ENCODE measurements at regions not wholly inside any gene's neighbourhood (a gene's known extent, or its start where the extent isn't known, plus 50 kb on each side); places are given as distances from the start of the nearest gene placed in this dataset.
"Not testable (repeated sequence)": the region's sequence is repeated elsewhere in the genome, so short reads cannot be mapped to it uniquely, and the experiment has no call there.

DNA sequence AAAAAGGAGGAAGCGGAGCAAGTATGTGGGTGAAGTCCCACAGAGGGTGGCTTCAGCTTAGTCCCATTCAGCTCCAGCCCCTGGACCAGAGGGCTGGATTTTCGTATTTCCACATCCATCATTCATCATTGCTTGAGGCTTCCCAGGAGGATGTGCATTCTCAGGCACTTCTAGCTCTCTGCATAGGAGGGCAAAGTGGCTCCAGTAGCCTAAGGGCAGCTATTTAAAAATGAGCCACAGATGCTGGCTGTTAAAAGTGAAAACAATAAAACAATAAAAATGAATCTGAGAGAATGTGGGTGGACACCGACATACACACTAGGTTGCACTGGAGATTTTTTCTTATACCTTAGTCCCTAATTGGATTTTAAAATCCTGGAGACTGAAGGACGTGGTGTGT, 629.2 kb upstream of the ZNF385D start:
- Mint-ChIP-seq H3K36me3 (ENCODE audit: insufficient read depth, unreplicated experiment) (peaks cover 4% of the 10 kb centered on the region), H3K4me1 (ENCODE audit: insufficient read depth, unreplicated experiment) (peaks cover 15% of the 10 kb centered on the region), H3K9me3 (ENCODE audit: unreplicated experiment) (no peaks in the 10 kb centered on the region), H3K4me3 (ENCODE audit: unreplicated experiment) (no peak overlapping the region), H3K27me3 (ENCODE audit: insufficient read depth, unreplicated experiment) (no peaks in the 10 kb centered on the region), H3K27ac (ENCODE audit: low read depth, unreplicated experiment) (no peak overlapping the region)
- POLR2A ChIA-PET: no interaction called here
- TF ChIP-seq, protein P1, sequence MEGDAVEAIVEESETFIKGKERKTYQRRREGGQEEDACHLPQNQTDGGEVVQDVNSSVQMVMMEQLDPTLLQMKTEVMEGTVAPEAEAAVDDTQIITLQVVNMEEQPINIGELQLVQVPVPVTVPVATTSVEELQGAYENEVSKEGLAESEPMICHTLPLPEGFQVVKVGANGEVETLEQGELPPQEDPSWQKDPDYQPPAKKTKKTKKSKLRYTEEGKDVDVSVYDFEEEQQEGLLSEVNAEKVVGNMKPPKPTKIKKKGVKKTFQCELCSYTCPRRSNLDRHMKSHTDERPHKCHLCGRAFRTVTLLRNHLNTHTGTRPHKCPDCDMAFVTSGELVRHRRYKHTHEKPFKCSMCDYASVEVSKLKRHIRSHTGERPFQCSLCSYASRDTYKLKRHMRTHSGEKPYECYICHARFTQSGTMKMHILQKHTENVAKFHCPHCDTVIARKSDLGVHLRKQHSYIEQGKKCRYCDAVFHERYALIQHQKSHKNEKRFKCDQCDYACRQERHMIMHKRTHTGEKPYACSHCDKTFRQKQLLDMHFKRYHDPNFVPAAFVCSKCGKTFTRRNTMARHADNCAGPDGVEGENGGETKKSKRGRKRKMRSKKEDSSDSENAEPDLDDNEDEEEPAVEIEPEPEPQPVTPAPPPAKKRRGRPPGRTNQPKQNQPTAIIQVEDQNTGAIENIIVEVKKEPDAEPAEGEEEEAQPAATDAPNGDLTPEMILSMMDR (IDR thresholded peaks at IDR 0.05; ENCODE audit: unreplicated experiment): no peak
- intact Hi-C loops (cut with micrococcal nuclease): no loop called here
- BruUV-seq (replicated peaks): no TSS peak
- no peak for DNase-seq (ENCODE audit: unreplicated experiment)
- CTCF ChIA-PET: interaction anchor here (0.8 kb wide), 1 partner anchor 581 kb away, joined by 5 read pairs; no protein-coding TSS in a partner anchor

DNA sequence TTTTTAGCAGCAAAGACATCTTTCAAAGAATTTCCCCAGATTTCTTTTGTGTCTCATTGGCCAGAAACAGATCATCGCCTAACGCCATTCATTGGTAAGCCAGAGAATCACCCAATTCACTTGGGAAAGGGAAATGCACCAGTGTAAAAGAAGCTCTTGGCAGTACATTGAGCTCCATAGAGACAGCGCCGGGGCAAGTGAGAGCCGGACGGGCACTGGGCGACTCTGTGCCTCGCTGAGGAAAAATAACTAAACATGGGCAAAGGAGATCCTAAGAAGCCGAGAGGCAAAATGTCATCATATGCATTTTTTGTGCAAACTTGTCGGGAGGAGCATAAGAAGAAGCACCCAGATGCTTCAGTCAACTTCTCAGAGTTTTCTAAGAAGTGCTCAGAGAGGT, 630.6 kb upstream of the ZNF385D start:
- H3K9me3 Mint-ChIP-seq (ENCODE audit: unreplicated experiment); BruUV-seq (replicated peaks); H3K36me3 Mint-ChIP-seq (ENCODE audit: insufficient read depth, unreplicated experiment); H3K27me3 Mint-ChIP-seq (ENCODE audit: insufficient read depth, unreplicated experiment); H3K27ac Mint-ChIP-seq (ENCODE audit: low read depth, unreplicated experiment); DNase-seq (ENCODE audit: unreplicated experiment); intact Hi-C loops (cut with micrococcal nuclease); POLR2A ChIA-PET; CTCF ChIA-PET: not testable (repeated sequence)
- Mint-ChIP-seq H3K4me1 (ENCODE audit: insufficient read depth, unreplicated experiment) (peaks cover 15% of the 10 kb centered on the region), H3K4me3 (ENCODE audit: unreplicated experiment) (peak overlapping the region; percentile 33)

DNA sequence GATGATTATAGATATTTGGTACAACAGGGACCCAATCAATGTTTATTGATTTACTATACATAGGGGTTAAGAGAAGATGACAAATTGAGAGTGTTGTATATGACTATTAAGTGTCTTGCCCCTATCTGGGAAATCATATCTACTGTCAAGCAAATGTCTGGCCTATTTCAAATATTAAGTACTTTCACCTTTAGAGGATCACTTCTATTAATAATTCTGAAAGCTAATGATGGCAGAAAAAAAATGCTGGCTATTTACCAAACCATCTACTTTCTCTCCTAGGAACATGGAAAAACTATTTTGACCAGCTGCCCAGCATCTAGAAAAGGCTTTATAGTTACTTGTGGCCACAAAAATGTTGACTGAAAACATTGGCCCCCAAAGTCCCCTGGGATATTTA, 632.3 kb upstream of the ZNF385D start:
- TF ChIP-seq, protein P1 (IDR thresholded peaks at IDR 0.05; ENCODE audit: unreplicated experiment): no peak
- Mint-ChIP-seq H3K27me3 (ENCODE audit: insufficient read depth, unreplicated experiment) (no peaks in the 10 kb centered on the region), H3K4me3 (ENCODE audit: unreplicated experiment) (no peak overlapping the region), H3K9me3 (ENCODE audit: unreplicated experiment) (no peaks in the 10 kb centered on the region), H3K27ac (ENCODE audit: low read depth, unreplicated experiment) (no peak overlapping the region), H3K36me3 (ENCODE audit: insufficient read depth, unreplicated experiment) (peaks cover 4% of the 10 kb centered on the region), H3K4me1 (ENCODE audit: insufficient read depth, unreplicated experiment) (no peaks in the 10 kb centered on the region)
- DNase-seq (ENCODE audit: unreplicated experiment): no peak
- intact Hi-C loops (cut with micrococcal nuclease): no loop called here
- POLR2A ChIA-PET: no interaction called here
- CTCF ChIA-PET: no interaction called here
- BruUV-seq (replicated peaks): no TSS peak

DNA sequence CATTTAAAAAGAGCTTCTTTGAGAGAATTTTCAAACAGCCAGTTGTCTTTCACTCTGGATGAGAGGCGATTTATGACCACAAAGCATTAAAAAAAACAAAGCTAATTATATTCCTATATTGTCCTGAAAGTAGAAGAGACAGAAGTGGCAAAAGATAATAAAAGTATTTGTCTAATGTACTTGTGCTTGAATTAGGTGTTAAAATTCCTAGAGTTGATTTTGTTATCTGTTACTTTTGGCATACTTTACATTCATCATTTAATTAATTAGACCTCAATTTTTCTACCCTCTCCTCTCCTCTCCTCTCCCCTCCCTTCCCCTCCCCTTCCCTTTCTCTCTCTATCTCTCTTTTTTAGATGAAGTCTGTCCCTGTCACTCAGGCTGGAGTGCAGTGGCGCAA, 635.1 kb upstream of the ZNF385D start:
- Mint-ChIP-seq H3K27me3 (ENCODE audit: insufficient read depth, unreplicated experiment) (no peaks in the 10 kb centered on the region), H3K36me3 (ENCODE audit: insufficient read depth, unreplicated experiment) (peaks cover 4% of the 10 kb centered on the region), H3K4me3 (ENCODE audit: unreplicated experiment) (no peak overlapping the region), H3K4me1 (ENCODE audit: insufficient read depth, unreplicated experiment) (no peaks in the 10 kb centered on the region), H3K9me3 (ENCODE audit: unreplicated experiment) (no peaks in the 10 kb centered on the region), H3K27ac (ENCODE audit: low read depth, unreplicated experiment) (no peak overlapping the region)
- ChIA-PET CTCF (interaction anchor here (0.6 to 1.4 kb wide), 2 partner anchors 15 to 503 kb away, joined by 3 to 4 read pairs; no protein-coding TSS in a partner anchor), POLR2A (no interaction called here)
- BruUV-seq (replicated peaks): no TSS peak
- TF ChIP-seq, protein P1 (IDR thresholded peaks at IDR 0.05; ENCODE audit: unreplicated experiment): no peak
- no peak for DNase-seq (ENCODE audit: unreplicated experiment)
- intact Hi-C loops (cut with micrococcal nuclease): no loop called here

DNA sequence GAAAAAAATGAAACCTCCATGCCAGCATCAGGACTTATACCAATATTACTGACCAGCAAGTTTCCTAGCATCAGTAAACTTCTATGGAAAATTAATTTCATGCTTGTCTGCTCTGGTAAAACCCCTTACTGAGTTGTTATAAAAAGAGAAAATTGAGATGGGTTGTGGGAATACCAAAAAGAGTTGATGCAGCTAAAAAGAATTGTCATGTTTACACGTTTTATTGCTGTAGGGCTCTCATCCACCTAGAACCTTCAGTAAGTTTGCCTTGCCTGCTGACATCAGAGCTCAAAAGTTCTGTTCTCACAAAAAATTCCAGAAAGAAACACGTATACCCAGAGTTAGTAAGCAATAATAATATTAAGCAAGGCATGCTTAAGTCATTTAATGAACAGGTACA, 641.3 kb upstream of the ZNF385D start:
- no peaks in the 10 kb centered on the region for H3K4me1 Mint-ChIP-seq (ENCODE audit: insufficient read depth, unreplicated experiment)
- intact Hi-C loops (cut with micrococcal nuclease): no loop called here
- H3K36me3 Mint-ChIP-seq (ENCODE audit: insufficient read depth, unreplicated experiment): no peaks in the 10 kb centered on the region
- CTCF ChIA-PET: no interaction called here
- H3K9me3 Mint-ChIP-seq (ENCODE audit: unreplicated experiment): no peaks in the 10 kb centered on the region
- POLR2A ChIA-PET: no interaction called here
- H3K4me3 Mint-ChIP-seq (ENCODE audit: unreplicated experiment): no peak overlapping the region
- H3K27me3 Mint-ChIP-seq (ENCODE audit: insufficient read depth, unreplicated experiment): no peaks in the 10 kb centered on the region
- H3K27ac Mint-ChIP-seq (ENCODE audit: low read depth, unreplicated experiment): no peak overlapping the region
- no peak for DNase-seq (ENCODE audit: unreplicated experiment)
- TF ChIP-seq, protein P1 (IDR thresholded peaks at IDR 0.05; ENCODE audit: unreplicated experiment): no peak
- BruUV-seq (replicated peaks): no TSS peak

Data from MCF 10A (cell line).